Fibroblast of lung (primary cell): ENCODE measurements at regions not wholly inside any gene's neighbourhood (a gene's known extent, or its start where the extent isn't known, plus 50 kb on each side); places are given as distances from the start of the nearest gene placed in this dataset.

Experiments used
- DNase-seq, 2 donors: peaks; one replicate each; pipeline versions ENCODE4 v3.0.0 to v3.0.0-alpha.2; 2010; ENCODE audit warnings: low read depth in 2 of 2
- H2AFZ ChIP-seq: 2 replicates; pipeline ENCODE4 v1.5.1; 2012; ENCODE audit warnings: low read length, control low read depth, inconsistent platforms
- H3K27ac ChIP-seq: 2 replicates; pipeline ENCODE4 v1.5.1; 2011; ENCODE audit warnings: low read length, control low read depth; ENCODE audit not compliant: insufficient read depth
- H3K27me3 ChIP-seq: 2 replicates; pipeline ENCODE4 v1.5.1; 2011; ENCODE audit warnings: mild to moderate bottlenecking, low read length; ENCODE audit not compliant: control insufficient read depth, insufficient read depth
- H3K36me3 ChIP-seq: 2 replicates; pipeline ENCODE4 v1.5.1; 2011; ENCODE audit warnings: low read length; ENCODE audit not compliant: control insufficient read depth, insufficient read depth
- H3K4me1 ChIP-seq: 2 replicates; pipeline ENCODE4 v1.5.1; 2011; ENCODE audit warnings: low read length; ENCODE audit not compliant: control insufficient read depth, insufficient read depth; ENCODE audit errors: extremely low read depth
- H3K4me2 ChIP-seq: 2 replicates; pipeline ENCODE4 v1.5.1; 2011; ENCODE audit warnings: low read length, control low read depth; ENCODE audit not compliant: insufficient read depth; ENCODE audit errors: extremely low read depth
- H3K4me3 ChIP-seq, 4 experiments: fragments of 200-600 bp in 1 of 4; sonication (generic) in 1 of 4; replicated peaks in 1 of 4; 2 replicates each; pipeline ENCODE4 v1.5.1; 2011 to 2016; ENCODE audit warnings: low read length in 4 of 4, low read depth in 3 of 4, mild to moderate bottlenecking in 3 of 4, control low read depth in 2 of 4, inconsistent platforms in 1 of 4, mixed read lengths in 1 of 4; ENCODE audit not compliant: insufficient read depth in 1 of 4; ENCODE audit errors: control extremely low read depth in 1 of 4
- H3K79me2 ChIP-seq: 2 replicates; pipeline ENCODE4 v1.5.1; 2012; ENCODE audit warnings: mild to moderate bottlenecking, low read length, inconsistent platforms; ENCODE audit not compliant: control insufficient read depth, insufficient read depth
- H3K9ac ChIP-seq: 2 replicates; pipeline ENCODE4 v1.5.1; 2011; ENCODE audit warnings: mild to moderate bottlenecking, low read length, control low read depth; ENCODE audit not compliant: insufficient read depth
- H3K9me3 ChIP-seq: 2 replicates; pipeline ENCODE4 v1.5.1; 2012; ENCODE audit warnings: low read depth, low read length; ENCODE audit not compliant: control insufficient read depth, insufficient read depth
- H4K20me1 ChIP-seq: 2 replicates; pipeline ENCODE4 v1.5.1; 2011; ENCODE audit warnings: low read length; ENCODE audit not compliant: control insufficient read depth, insufficient read depth; ENCODE audit errors: extremely low read depth
- CTCF ChIP-seq, 2 donors: IDR thresholded peaks in 1 of 2; conservative IDR thresholded peaks in 1 of 2; 1 replicate in 1 of 2; 2 replicates in 1 of 2; pipeline ENCODE4 v1.5.1; 2011 to 2012; ENCODE audit warnings: low read length in 2 of 2, control low read depth in 1 of 2, inconsistent platforms in 1 of 2, low read depth in 1 of 2, mild to moderate bottlenecking in 1 of 2
- EZH2 ChIP-seq: IDR thresholded peaks from 2 replicates; pipeline ENCODE4 v1.5.1; 2012; ENCODE audit warnings: low read length, control low read depth, mild to moderate bottlenecking; ENCODE audit errors: missing control alignments

GRCh38 chr9:27967210-27967609 is 393.9 kb upstream of the C9orf72 start:
- Histone ChIP-seq H3K27me3 (no peaks in the 10 kb centered on the region), H3K4me2 (no peak overlapping the region), H3K79me2 (no peaks in the 10 kb centered on the region), H3K27ac (no peak overlapping the region), H2AFZ (no peak overlapping the region), H3K4me3 (no peak overlapping the region), H3K4me1 (no peaks in the 10 kb centered on the region), H3K9me3 (no peaks in the 10 kb centered on the region), H3K36me3 (no peaks in the 10 kb centered on the region), H4K20me1 (no peaks in the 10 kb centered on the region), H3K9ac (no peak overlapping the region)
- TF ChIP-seq EZH2: no peak
- no peak for TF ChIP-seq CTCF (conservative IDR thresholded peaks at IDR 0.05 in 1 of 2, IDR thresholded peaks at IDR 0.05 in 1 of 2; ENCODE audit: low read depth in 1 of 2, low read length in 2 of 2)
- DNase-seq: no peak

GRCh38 chr9:27977931-27978330 is 404.6 kb upstream of the C9orf72 start:
- no peaks in the 10 kb centered on the region for H3K27me3 ChIP-seq
- no peaks in the 10 kb centered on the region for H3K36me3 ChIP-seq
- H2AFZ ChIP-seq: no peak overlapping the region
- no peaks in the 10 kb centered on the region for H3K4me1 ChIP-seq
- TF ChIP-seq EZH2 (no peak), CTCF (conservative IDR thresholded peaks at IDR 0.05 in 1 of 2, IDR thresholded peaks at IDR 0.05 in 1 of 2; ENCODE audit: low read depth in 1 of 2, low read length in 2 of 2) (no peak)
- DNase-seq: no peak
- H3K27ac ChIP-seq: no peak overlapping the region
- no peaks in the 10 kb centered on the region for H3K79me2 ChIP-seq
- H3K9me3 ChIP-seq: no peaks in the 10 kb centered on the region
- H3K4me3 ChIP-seq: no peak overlapping the region
- no peak overlapping the region for H3K4me2 ChIP-seq
- no peak overlapping the region for H3K9ac ChIP-seq
- no peaks in the 10 kb centered on the region for H4K20me1 ChIP-seq

GRCh38 chr9:27985714-27986113 is 412.4 kb upstream of the C9orf72 start:
- no peak overlapping the region for H3K9ac ChIP-seq
- H3K9me3 ChIP-seq: no peaks in the 10 kb centered on the region
- no peaks in the 10 kb centered on the region for H4K20me1 ChIP-seq
- H3K36me3 ChIP-seq: no peaks in the 10 kb centered on the region
- H3K27ac ChIP-seq: no peak overlapping the region
- H3K27me3 ChIP-seq: no peaks in the 10 kb centered on the region
- H2AFZ ChIP-seq: no peak overlapping the region
- TF ChIP-seq CTCF (conservative IDR thresholded peaks at IDR 0.05 in 1 of 2, IDR thresholded peaks at IDR 0.05 in 1 of 2; ENCODE audit: low read depth in 1 of 2, low read length in 2 of 2) (no peak), EZH2 (no peak)
- no peak for DNase-seq
- H3K4me2 ChIP-seq: no peak overlapping the region
- H3K4me1 ChIP-seq: no peaks in the 10 kb centered on the region
- H3K79me2 ChIP-seq: no peaks in the 10 kb centered on the region
- H3K4me3 ChIP-seq: no peak overlapping the region
